Panc1 (cell line): ENCODE measurements at regions not wholly inside any gene's neighbourhood (a gene's known extent, or its start where the extent isn't known, plus 50 kb on each side); places are given as distances from the start of the nearest gene placed in this dataset.

Source experiments
- ATAC-seq: fragments of 200-7000 bp; cut with Tn5 transposase; 2 replicates; pipeline ENCODE4 v1.9.1; 2020; ENCODE audit warnings: mild to moderate bottlenecking, moderate library complexity
- BruUV-seq: library from RNA; stranded (reverse); fragments of 400-500 nt; replicated peaks from 2 replicates; lab custom pipeline; 2021; lab: Mats Ljungman, UMichigan
- CTCF ChIA-PET: fragments of 300-600 bp; sonication (Branson Sonifier 250); formaldehyde crosslinking; loops from one replicate; lab custom pipeline; 2022; ENCODE audit warnings: antibody characterized with exemption; lab: Charles Lee
- POLR2A ChIA-PET: fragments of 300-600 bp; sonication (Branson Sonifier 250); formaldehyde crosslinking; loops from one replicate; lab custom pipeline; 2022; ENCODE audit warnings: antibody characterized with exemption; lab: Charles Lee
- DNase-seq: peaks from one replicate; pipeline ENCODE4 v3.0.0-alpha.2; 2010; ENCODE audit warnings: low read depth, low spot score
- H3K27ac ChIP-seq: 2 replicates; pipeline ENCODE4 v1.5.1; 2011; ENCODE audit warnings: mild to moderate bottlenecking, low read length, inconsistent platforms
- H3K27me3 ChIP-seq: fragments of 200-500 bp; sonication (Bioruptor generic); 2 replicates; pipeline ENCODE4 v1.6.0; 2014; ENCODE audit warnings: low read length, inconsistent platforms; ENCODE audit not compliant: control insufficient read depth, insufficient read depth
- H3K36me3 ChIP-seq: fragments of 200-500 bp; sonication (Bioruptor generic); 2 replicates; pipeline ENCODE4 v1.5.1; 2014; ENCODE audit warnings: inconsistent platforms, mild to moderate bottlenecking, low read length, moderate library complexity; ENCODE audit not compliant: control insufficient read depth, insufficient read depth
- H3K4me1 ChIP-seq: 2 replicates; pipeline ENCODE4 v1.5.1; 2011; ENCODE audit warnings: inconsistent platforms, mild to moderate bottlenecking, low read length, moderate library complexity; ENCODE audit not compliant: control insufficient read depth, insufficient read depth
- H3K4me3 ChIP-seq, 2 experiments: 2 replicates each; pipeline ENCODE4 v1.5.1; 2011 to 2012; ENCODE audit warnings: low read depth in 2 of 2, low read length in 2 of 2, mild to moderate bottlenecking in 2 of 2, inconsistent platforms in 1 of 2, moderate library complexity in 1 of 2
- H3K9me3 ChIP-seq: fragments of 200-500 bp; sonication (Bioruptor generic); 2 replicates; pipeline ENCODE4 v1.5.1; 2014; ENCODE audit warnings: low read depth, mild to moderate bottlenecking, inconsistent platforms, low read length, moderate library complexity; ENCODE audit not compliant: control insufficient read depth, insufficient read depth
- CTCF ChIP-seq: fragments of 450-650 bp; IDR thresholded peaks from 2 replicates; pipeline ENCODE4 v1.5.1; 2017; ENCODE audit warnings: mild to moderate bottlenecking
- POLR2AphosphoS5 ChIP-seq: IDR thresholded peaks from 2 replicates; pipeline ENCODE4 v1.6.1; 2012; ENCODE audit warnings: mild to moderate bottlenecking, low read depth, low read length, moderate library complexity
- REST ChIP-seq, 2 experiments: IDR thresholded peaks; 2 replicates each; pipeline ENCODE4 v1.6.1; 2011 to 2012; ENCODE audit warnings: low read depth in 2 of 2, control low read depth in 1 of 2, low read length in 1 of 2, mild to moderate bottlenecking in 1 of 2, moderate library complexity in 1 of 2; ENCODE audit not compliant: insufficient read depth in 1 of 2
- SIN3A ChIP-seq: IDR thresholded peaks from 2 replicates; pipeline ENCODE4 v1.6.1; 2012; ENCODE audit warnings: low read depth, mild to moderate bottlenecking, low read length, moderate library complexity, borderline replicate concordance; ENCODE audit not compliant: insufficient read depth
- TCF7L2 ChIP-seq: IDR thresholded peaks from 2 replicates; pipeline ENCODE4 v1.6.1; 2011; ENCODE audit warnings: mild to moderate bottlenecking, low read depth, low read length, inconsistent platforms
- in situ Hi-C: cut with HindIII; loops from 2 replicates; pipeline ENCODE4 v1.10.0; 2016; ENCODE audit warnings: low sequenced_read_pairs, low pct_unique_long_range_greater_than_20kb
- intact Hi-C: fragments of 100-400 bp; cut with micrococcal nuclease; formaldehyde crosslinking; loops from one replicate; pipeline ENCODE4 v1.10.0; 2022; ENCODE audit not compliant: unreplicated experiment

GRCh38 chr5:102595332-102595731, 96.5 kb upstream of the SLCO6A1 start:
- POLR2A ChIA-PET, result no interaction called here

GRCh38 chr5:102596113-102596512, 97.3 kb upstream of the SLCO6A1 start:
- TF ChIP-seq TCF7L2 (no peak), POLR2AphosphoS5 (no peak), SIN3A (no peak), CTCF (no peak), REST (IDR thresholded peaks at IDR 0.05; ENCODE audit: insufficient read depth in 1 of 2, low read depth in 2 of 2, low read length in 1 of 2) (no peak)
- no peak for ATAC-seq
- DNase-seq, result no peak
- no peak overlapping the region for H3K27ac ChIP-seq
- ChIA-PET POLR2A (no interaction called here), CTCF (no interaction called here)
- no peaks in the 10 kb centered on the region for H3K9me3 ChIP-seq
- in situ Hi-C loops, result no loop called here
- H3K4me3 ChIP-seq, result no peak overlapping the region
- BruUV-seq, result no TSS peak
- no peaks in the 10 kb centered on the region for H3K4me1 ChIP-seq
- intact Hi-C loops, result no loop called here
- H3K36me3 ChIP-seq, result no peaks in the 10 kb centered on the region
- H3K27me3 ChIP-seq, result no peaks in the 10 kb centered on the region

More at GRCh38 chr5:102595332-102595731, 96.5 kb upstream of the SLCO6A1 start:
- Histone ChIP-seq H3K27ac (no peak overlapping the region), H3K4me1 (no peaks in the 10 kb centered on the region), H3K36me3 (no peaks in the 10 kb centered on the region), H3K4me3 (no peak overlapping the region), H3K27me3 (no peaks in the 10 kb centered on the region), H3K9me3 (no peaks in the 10 kb centered on the region)
- no peak for TF ChIP-seq POLR2AphosphoS5
- TF ChIP-seq SIN3A, result no peak
- no peak for TF ChIP-seq REST (IDR thresholded peaks at IDR 0.05; ENCODE audit: insufficient read depth in 1 of 2, low read depth in 2 of 2, low read length in 1 of 2)
- no peak for TF ChIP-seq CTCF
- TF ChIP-seq TCF7L2, result no peak
- no peak for DNase-seq
- CTCF ChIA-PET, result no interaction called here
- BruUV-seq, result no TSS peak
- no peak for ATAC-seq
- intact Hi-C loops (no loop called here), in situ Hi-C loops (no loop called here)
